GM06990 (cell line): ENCODE measurements at regions not wholly inside any gene's neighbourhood (a gene's known extent, or its start where the extent isn't known, plus 50 kb on each side); places are given as distances from the start of the nearest gene placed in this dataset.
"Not testable (repeated sequence)": the region's sequence is repeated elsewhere in the genome, so short reads cannot be mapped to it uniquely, and the experiment has no call there.

Source experiments
- DNase-seq: peaks from one replicate; pipeline ENCODE4 v3.0.0-alpha.2; 2011; ENCODE audit not compliant: insufficient read length; ENCODE audit errors: extremely low read depth
- H3K27me3 ChIP-seq: replicated peaks from 2 replicates; pipeline ENCODE4 v1.6.0; 2011; ENCODE audit warnings: low read length; ENCODE audit not compliant: control insufficient read depth, insufficient read depth
- H3K36me3 ChIP-seq: 2 replicates; pipeline ENCODE4 v1.5.1; 2011; ENCODE audit warnings: low read length; ENCODE audit not compliant: control insufficient read depth, insufficient read depth
- H3K4me3 ChIP-seq: replicated peaks from 2 replicates; pipeline ENCODE4 v1.5.1; 2011; ENCODE audit warnings: low read depth, mild to moderate bottlenecking, control low read depth, low read length

DNA sequence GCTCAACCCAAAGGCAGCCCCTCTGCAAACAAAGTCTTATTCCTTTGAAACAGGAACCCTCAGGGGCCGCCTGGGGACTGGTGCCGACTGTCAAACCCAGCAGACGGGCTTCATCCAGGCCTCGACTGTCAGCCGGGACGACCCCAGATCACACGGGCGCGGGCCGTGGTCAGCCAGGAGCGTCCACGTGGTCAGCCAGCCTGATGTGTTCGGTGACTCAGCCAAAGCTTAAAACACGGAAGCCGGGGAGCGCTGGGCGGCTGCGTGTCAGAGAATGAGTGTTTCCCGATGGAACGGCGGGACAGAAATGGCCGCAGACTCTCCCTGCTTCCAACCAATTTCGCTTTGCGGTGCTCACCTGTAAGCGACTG is 199.9 kb downstream of the BANP start:
- H3K27me3 ChIP-seq, DNase-seq, H3K36me3 ChIP-seq, H3K4me3 ChIP-seq: not testable (repeated sequence)

GRCh38 chr16:88151859-88152843 is 200.9 kb downstream of the BANP start:
- not testable (repeated sequence) for H3K4me3 ChIP-seq, H3K27me3 ChIP-seq, H3K36me3 ChIP-seq, DNase-seq

- DNase-seq, H3K36me3 ChIP-seq, H3K4me3 ChIP-seq, H3K27me3 ChIP-seq: not testable (repeated sequence)
These were observed 201.6 kb downstream of the BANP start for GRCh38 chr16:88152879-88153278.

DNA sequence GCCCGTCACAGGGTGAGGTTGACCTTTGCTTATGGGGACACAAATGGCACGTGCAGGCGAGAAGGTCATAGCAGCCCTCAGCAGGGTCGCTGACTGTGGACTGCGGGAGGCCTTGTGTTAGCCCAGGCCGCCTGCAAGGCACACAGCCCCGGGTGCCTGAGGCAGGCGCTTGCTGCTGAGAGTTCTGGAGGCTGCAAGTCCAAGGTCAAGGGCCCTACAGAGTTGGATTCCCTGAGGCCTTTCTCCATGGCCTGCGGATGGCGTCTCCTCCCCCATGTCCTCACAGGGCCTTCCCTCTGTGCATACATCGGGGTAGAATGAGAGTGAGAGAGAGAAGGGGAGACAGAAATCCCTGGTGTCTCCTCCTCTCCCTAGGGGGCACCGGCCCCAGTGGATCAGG is 202.3 kb downstream of the BANP start:
- H3K36me3 ChIP-seq, H3K27me3 ChIP-seq, DNase-seq, H3K4me3 ChIP-seq: not testable (repeated sequence)

GRCh38 chr16:88154886-88155285 is 203.7 kb downstream of the BANP start:
- not testable (repeated sequence) for DNase-seq, H3K36me3 ChIP-seq, H3K4me3 ChIP-seq, H3K27me3 ChIP-seq

GRCh38 chr16:88155681-88156080 is 204.4 kb downstream of the BANP start:
- H3K27me3 ChIP-seq, H3K4me3 ChIP-seq: not testable (repeated sequence)

GRCh38 chr16:88156640-88157283 is 205.5 kb downstream of the BANP start:
- not testable (repeated sequence) for H3K4me3 ChIP-seq, H3K36me3 ChIP-seq, H3K27me3 ChIP-seq, DNase-seq

More at GRCh38 chr16:88155681-88156080, 204.4 kb downstream of the BANP start:
- not testable (repeated sequence) for H3K36me3 ChIP-seq, DNase-seq

DNA sequence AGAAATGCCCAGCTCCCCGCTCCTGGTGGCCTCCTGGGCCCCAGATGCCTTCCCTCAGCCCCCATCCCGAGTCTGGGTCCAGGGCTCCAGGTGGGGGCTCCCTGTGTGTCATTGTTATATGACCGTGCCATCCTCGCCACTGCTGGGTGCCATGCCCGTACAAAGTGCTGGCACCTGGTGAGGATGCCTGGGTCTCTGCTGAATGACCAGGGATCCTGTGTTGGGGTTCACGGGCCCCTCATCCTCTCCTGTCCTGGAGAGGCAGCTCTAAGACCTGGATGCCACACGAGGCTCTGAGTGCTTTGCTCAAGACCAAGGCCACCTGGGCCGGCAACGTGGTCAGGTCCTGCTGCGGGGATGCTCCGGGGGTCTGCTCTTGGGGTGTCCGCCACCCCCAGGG is 206.5 kb downstream of the BANP start:
- H3K27me3 ChIP-seq, H3K4me3 ChIP-seq, DNase-seq, H3K36me3 ChIP-seq: not testable (repeated sequence)

DNA sequence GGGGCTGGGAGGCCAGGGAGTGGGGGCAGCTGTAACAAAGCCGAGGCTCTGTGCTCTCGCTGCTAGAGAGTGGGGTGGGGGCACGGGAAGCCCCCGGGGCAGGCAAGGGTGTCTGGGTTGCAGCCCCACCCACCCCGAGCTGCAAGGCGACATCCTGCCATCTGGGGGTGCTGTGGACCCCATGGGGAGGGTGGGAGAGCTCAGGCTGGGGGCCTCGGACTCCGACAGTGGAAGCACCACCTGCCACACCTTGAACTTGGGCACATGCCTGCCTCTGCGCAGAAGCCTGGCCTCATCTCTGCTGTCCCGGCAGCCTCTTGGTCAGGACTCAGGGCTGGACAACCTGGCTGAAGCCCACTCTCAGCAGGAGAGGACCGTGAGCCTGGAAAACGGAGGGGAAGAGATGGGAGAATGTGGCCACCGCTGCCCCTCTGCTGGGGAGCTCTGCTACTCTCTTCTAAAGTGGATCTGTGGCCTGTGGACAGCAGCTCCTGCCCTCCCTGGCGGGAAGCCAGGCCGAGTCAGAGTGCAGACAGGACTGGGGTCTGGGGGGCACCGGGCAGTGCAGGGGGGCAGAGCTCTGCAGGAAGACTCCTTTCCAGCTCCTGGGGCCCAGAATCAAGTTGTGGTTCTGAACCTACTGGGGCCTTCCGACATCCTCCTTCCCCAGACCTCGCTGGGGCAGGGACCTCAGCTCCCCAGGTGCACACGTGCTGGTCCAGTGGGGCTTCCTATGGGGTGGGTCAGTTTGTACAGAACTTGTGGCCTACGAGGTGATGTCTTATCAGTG is 207.2 kb downstream of the BANP start:
- H3K27me3 ChIP-seq, DNase-seq, H3K36me3 ChIP-seq, H3K4me3 ChIP-seq: not testable (repeated sequence)

- not testable (repeated sequence) for DNase-seq, H3K4me3 ChIP-seq, H3K36me3 ChIP-seq, H3K27me3 ChIP-seq
These were observed 208.0 kb downstream of the BANP start for GRCh38 chr16:88159046-88159896.

- H3K27me3 ChIP-seq, H3K4me3 ChIP-seq, H3K36me3 ChIP-seq, DNase-seq: not testable (repeated sequence)
These were observed 208.7 kb downstream of the BANP start for GRCh38 chr16:88159897-88160335.

DNA sequence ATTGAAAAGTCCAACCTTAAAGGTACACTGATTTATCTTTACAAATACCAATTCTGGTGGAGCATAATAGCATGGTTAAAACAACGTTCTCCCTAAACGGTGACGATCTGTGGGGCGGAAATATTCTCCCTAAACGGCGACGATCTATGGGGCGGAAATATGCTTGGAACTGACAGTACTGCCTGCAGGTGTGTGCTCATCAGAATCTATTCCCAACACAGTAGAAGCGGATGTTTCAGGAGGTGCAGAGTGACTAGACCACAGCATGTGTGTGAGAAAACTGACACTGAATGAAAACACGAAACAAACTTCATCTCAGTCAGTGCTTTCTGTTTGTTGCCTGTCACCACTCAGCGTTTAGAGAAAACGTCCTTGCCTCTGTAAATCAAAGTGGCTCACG is 210.0 kb downstream of the BANP start:
- not testable (repeated sequence) for H3K36me3 ChIP-seq, DNase-seq, H3K27me3 ChIP-seq, H3K4me3 ChIP-seq

DNA sequence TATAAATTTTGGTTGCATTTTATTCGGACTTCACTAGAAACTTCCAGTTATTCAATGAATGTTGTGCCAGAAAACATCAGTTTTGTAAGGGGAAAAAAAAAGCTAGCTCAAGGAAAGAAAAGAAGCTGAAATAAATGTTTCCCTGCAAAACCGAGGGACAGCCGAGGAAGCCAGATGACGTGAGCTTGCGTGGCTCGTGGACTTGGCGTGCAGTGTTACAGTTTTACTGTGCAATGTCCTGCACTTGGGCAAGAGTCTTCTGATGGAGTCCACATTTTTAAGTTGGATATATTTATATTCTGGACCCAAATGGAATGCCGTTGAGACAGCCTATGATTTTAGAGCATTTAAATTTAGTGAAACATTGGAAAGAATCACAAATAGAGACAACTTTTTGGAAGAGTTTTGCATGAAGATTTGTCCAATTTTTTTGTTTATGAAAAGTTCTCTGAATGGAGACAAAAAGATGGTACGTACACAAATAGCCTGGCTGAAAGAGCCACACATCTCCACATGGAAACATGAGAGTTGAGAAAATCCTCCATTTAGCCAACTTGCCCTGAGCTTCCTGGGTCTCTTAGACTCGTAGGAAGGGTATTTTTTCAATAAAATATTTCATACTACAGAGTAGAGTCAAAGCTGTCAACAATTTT is 210.5 kb downstream of the BANP start:
- H3K27me3 ChIP-seq, DNase-seq, H3K4me3 ChIP-seq, H3K36me3 ChIP-seq: not testable (repeated sequence)
